DMS53 treated with DMSO at 0.1 percent for 48 hours (cell line): ENCODE measurements at regions not wholly inside any gene's neighbourhood (a gene's known extent, or its start where the extent isn't known, plus 50 kb on each side); places are given as distances from the start of the nearest gene placed in this dataset.

Experiments used
- DNase-seq: peaks from one replicate; lab custom pipeline; 2025; ENCODE audit not compliant: unreplicated experiment; lab: John Stamatoyannopoulos, UW

DNA sequence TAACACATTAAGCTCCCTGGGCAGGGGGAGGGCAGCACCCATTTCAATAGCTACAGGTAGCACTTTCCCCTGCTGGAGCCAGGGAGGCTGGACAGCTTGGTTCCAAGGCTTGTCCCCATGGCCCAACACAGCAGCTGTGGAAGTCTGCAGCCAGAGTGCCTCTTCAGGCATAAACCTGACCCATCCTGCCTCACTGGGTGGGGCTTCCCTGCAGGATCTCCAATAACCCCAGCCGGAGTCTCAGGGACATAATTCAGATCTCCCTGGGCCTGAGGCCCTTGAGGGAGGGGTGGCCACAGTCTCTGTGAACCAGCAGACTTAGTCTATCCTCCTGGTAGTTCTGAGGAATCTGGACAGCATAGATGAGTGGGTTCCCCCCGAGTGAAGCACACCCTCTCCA lies 1001.9 kb upstream of the CHAC2 start:
- no peak for DNase-seq

GRCh38 chr2:52749764-52750163 lies 1017.8 kb upstream of the CHAC2 start:
- no peak for DNase-seq

- DNase-seq, result no peak
These were observed 1022.5 kb upstream of the CHAC2 start for GRCh38 chr2:52745144-52745543.

DNA sequence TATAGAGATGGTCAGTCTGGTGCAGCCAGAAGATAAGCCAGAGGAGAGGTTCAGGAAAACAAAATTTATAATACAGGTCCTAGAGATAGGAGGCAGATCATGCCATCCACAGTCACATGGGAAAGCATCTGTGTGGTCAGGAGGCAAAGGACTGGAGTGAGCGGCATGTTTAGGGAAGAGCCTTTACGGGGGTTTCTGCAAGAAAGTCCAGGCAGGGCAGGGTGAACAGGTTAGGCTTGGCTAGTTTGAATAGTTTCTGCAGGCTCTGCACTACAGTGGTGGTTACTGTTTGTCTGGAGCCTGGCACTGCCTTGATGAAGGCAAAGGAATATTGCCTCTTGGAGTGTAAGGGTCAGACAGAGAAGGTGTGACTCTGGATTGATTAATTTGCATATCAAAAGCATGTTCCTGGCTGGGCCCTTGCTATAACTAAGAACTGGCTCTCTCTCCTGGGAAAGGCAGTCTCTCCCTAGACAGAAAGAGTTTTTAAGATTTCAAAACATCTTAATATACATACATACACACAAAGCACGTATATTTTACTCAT lies 1034.7 kb upstream of the CHAC2 start:
- DNase-seq, result no peak

DNA sequence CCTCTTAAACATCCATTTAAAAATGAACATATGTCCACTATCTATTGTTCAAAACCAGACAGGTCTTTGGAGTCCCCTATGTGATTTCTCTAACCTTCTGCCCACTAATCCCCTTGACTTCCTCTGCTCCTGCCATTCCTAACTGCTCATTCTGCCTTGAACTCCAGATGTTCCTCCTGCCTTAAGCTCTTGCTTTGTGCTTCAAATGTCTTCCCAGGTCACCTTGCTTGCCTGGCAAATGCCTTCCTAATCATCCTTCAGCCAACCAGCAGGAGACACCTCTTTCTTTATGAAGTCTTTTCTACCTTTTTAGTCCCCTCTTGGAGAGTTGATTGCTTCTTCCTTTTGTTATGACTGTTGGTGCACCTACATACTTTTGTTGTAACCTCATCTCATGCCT lies 1043.0 kb upstream of the CHAC2 start:
- DNase-seq, result no peak

GRCh38 chr2:52717836-52718235 lies 1049.8 kb upstream of the CHAC2 start:
- no peak for DNase-seq

- DNase-seq, result no peak
These were observed 1056.6 kb upstream of the CHAC2 start for GRCh38 chr2:52710810-52711618.

GRCh38 chr2:52704251-52704650 lies 1063.4 kb upstream of the CHAC2 start:
- DNase-seq, result no peak

- DNase-seq, result no peak
These were observed 1064.6 kb upstream of the CHAC2 start for GRCh38 chr2:52703004-52703403.

DNA sequence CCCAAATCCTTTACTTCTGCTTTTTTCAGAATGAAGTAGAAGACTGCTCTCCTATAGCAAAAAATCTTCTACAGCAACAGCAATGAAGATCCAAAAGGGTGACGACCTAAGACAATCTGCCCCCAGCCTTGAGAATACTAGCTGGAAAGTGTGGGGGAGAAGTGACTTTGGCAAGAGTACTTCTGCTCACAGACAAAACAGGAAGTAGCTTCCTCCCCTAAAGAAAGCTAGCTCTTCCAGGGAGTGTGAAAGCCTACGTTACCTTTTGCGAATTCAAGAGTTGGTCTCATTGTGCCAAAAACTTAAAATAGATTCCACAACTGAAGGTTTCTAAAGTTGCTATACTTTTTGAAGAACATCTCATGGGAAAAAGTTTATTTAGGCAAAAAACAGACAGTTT lies 1069.2 kb upstream of the CHAC2 start:
- no peak for DNase-seq

- DNase-seq, result no peak
These were observed 1069.9 kb upstream of the CHAC2 start for GRCh38 chr2:52697690-52698089.

DNA sequence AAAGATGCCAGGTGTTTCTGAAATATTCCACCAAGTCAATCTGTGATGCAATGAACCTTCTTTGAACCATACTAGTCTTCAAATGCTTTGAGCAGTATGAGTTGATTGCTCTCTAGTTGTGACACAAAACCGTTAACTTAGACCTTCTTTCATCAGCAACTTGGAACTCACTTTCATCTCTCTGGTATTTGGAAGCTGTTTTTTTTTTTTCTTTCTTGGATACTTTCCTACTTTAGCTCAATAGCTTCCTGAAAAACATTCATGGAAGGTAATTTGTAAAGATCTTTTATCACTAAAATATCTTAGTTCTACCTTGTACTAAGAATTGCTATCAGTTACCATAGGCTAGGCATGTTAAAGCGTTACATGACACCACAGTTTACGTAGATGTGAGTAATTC lies 1071.9 kb upstream of the CHAC2 start:
- no peak for DNase-seq

DNA sequence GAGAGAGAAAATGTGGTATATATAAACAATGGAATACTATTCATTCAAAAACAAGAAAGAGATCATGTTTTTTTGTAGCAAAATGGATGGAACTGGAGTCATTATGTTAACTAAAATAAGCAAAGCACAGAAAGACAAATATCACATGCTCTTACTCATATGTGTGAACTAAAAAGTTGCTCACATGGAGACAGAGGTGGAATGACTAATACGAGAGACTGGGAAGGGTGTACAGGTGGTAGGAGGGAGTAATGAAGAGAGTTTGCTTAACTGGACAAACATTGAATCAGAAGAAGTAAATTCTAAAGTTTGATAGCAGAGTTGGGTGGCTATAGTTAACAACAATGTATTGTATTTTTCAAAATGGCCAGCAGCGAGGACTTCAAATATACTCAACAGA lies 1080.7 kb upstream of the CHAC2 start:
- peak; percentile 24 for DNase-seq

DNA sequence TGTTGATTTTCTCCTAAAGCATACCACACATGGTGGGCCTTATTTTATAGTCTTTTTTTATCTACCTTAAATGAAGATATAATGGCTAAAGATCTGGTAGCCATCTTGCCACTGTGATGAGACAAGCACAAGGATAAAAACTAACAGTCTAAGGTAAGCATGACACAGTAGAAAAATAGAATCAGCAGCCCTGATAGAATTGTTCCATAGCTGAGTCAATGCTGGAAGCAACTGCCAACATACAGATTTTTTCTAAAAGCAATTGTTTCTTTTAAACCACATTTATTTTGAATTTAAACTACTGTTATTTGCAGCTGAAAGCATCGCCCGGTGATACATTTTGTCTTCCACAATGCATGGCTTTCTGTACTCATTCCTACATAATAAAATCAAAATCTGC lies 1091.5 kb upstream of the CHAC2 start:
- DNase-seq, result no peak

GRCh38 chr2:52668724-52669123 lies 1098.9 kb upstream of the CHAC2 start:
- no peak for DNase-seq

- DNase-seq, result no peak
These were observed 1108.1 kb upstream of the CHAC2 start for GRCh38 chr2:52659546-52659945.

DNA sequence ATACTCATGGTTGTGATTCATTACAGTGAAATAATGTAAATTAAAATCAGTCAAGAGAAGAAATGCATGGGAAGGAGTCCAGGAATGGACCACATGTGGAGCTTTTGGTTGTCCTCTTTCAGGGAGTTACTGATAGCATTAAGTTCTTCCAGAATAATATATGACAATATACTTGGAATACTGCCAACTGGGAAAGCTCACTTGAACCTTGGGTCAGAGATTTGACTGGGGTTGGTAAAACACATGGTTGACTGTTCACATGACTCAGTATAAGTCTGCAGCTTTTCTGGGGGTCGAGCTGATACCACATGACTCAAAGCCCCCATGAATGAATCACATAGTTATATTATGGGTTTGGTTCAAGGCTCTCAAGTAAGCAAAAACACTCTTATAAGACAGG lies 1109.0 kb upstream of the CHAC2 start:
- no peak for DNase-seq

DNA sequence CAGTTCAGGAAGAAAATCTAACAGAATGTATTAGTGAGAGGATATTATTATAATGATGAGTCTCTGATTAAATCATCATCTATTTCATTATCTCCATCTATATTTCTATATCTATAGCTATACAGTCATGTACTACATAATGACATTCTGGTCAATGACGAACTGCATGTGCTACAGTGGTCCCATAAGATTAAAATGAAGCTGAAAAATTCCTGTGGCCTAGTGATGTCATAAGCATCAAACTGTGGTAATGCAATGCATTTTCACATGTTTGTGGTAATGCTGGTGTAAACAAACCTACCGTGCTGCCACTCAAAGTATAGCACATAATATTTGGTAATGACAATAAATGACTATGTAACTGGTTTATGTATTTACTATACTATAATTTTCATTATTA lies 1127.9 kb upstream of the CHAC2 start:
- DNase-seq, result no peak

- no peak for DNase-seq
These were observed 1135.1 kb upstream of the CHAC2 start for GRCh38 chr2:52632543-52632942.

DNA sequence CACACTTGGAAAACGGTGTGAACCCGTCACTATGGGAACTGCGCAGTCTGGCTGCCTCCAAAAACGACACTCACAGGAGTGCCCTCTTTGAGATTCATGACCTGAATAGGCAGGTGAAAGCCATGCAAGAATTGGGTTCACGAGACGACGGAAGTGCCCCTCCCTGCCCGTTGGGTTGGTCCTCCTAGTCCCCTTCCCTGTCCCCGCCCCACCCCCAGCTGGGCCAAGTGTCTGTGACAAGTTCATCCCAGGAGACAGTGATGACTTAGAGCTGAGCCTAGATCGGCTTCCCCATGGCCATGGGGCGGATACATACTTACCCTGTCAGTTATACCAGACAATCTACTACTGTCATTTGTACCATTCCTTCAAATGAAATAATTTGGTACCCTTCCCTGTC lies 1137.7 kb upstream of the CHAC2 start:
- no peak for DNase-seq

GRCh38 chr2:52629531-52629930 lies 1138.1 kb upstream of the CHAC2 start:
- no peak for DNase-seq

DNA sequence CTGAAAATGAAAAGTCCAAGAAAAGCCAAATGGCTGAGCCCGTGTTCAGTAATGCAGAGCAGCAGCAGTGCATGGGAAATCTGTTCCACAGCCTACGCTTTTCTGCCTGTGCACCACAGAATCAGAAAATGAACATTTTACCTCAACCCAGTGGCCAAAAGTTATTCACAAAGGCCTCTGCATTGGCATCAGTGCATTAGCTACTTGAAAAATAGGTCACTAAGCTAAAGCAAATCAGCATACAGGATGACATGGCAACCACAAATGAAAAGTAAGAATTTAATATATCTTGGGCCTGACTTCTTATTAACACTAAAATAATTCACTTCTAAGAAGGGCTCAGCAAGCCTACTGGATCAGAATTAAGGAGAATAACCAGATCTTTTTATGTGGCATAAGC lies 1145.3 kb upstream of the CHAC2 start:
- DNase-seq, result no peak

GRCh38 chr2:52613064-52613463 lies 1154.5 kb upstream of the CHAC2 start:
- no peak for DNase-seq
